ENCODE measurements at regions not wholly inside any gene's neighbourhood (a gene's known extent, or its start where the extent isn't known, plus 50 kb on each side); places are given as distances from the start of the nearest gene placed in this dataset.
A peak's percentile ranks its signal among the peaks of the same experiment; 100 is the strongest.
"Not testable (repeated sequence)": the region's sequence is repeated elsewhere in the genome, so short reads cannot be mapped to it uniquely, and the experiment has no call there.

DNA sequence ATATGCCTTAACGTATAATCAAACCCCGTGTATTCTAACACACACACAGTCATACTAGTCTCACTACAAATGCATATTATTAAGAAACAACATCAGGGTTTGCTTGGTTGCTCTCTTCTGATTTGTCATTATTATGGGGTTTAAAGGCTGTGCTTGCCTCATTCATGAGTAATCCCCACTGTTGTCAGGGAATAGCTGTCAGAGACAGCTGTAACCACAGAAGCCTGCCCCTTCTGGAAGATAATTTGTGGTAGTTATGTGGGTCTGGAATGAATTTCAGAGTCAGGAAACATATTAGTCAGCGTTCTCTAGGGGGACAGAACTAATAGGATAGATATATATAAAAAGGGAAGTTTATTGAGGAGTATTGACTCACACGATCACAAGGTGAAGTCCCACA is 456.9 kb upstream of the TMEM132C start:
- H3K4me3 Mint-ChIP-seq (ENCODE audit: unreplicated experiment) = no peak overlapping the region
- H3K4me1 Mint-ChIP-seq (ENCODE audit: unreplicated experiment) = peaks cover 30% of the 10 kb centered on the region
- TF ChIP-seq, protein P1, sequence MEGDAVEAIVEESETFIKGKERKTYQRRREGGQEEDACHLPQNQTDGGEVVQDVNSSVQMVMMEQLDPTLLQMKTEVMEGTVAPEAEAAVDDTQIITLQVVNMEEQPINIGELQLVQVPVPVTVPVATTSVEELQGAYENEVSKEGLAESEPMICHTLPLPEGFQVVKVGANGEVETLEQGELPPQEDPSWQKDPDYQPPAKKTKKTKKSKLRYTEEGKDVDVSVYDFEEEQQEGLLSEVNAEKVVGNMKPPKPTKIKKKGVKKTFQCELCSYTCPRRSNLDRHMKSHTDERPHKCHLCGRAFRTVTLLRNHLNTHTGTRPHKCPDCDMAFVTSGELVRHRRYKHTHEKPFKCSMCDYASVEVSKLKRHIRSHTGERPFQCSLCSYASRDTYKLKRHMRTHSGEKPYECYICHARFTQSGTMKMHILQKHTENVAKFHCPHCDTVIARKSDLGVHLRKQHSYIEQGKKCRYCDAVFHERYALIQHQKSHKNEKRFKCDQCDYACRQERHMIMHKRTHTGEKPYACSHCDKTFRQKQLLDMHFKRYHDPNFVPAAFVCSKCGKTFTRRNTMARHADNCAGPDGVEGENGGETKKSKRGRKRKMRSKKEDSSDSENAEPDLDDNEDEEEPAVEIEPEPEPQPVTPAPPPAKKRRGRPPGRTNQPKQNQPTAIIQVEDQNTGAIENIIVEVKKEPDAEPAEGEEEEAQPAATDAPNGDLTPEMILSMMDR (IDR thresholded peaks at IDR 0.05) = peak; percentile 31
- H3K27ac Mint-ChIP-seq (ENCODE audit: unreplicated experiment) = peak overlapping the region; percentile 83
- H3K27me3 Mint-ChIP-seq (ENCODE audit: unreplicated experiment) = peaks cover 7% of the 10 kb centered on the region
- no peaks in the 10 kb centered on the region for H3K9me3 Mint-ChIP-seq (ENCODE audit: unreplicated experiment)
- H3K36me3 Mint-ChIP-seq (ENCODE audit: unreplicated experiment) = no peaks in the 10 kb centered on the region
- no peak for DNase-seq (ENCODE audit: extremely low spot score, unreplicated experiment)

DNA sequence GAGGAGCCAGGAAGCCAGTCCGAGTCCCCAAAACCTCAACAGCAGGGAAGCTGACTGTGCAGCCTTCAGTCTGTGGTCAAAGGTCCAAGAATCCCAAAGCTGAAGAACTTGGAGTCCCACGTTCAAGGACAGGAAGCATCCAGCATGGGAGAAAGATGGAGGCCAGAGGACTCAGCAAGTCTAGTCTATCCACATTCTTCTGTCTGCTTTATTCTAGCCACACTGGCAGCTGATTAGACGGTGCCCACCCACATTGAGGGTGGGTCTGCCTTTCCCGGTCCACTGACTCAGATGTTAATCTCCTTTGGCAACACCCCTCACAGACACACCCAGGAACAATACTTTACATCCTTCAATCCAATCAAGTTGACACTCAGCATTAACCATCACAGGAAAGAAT is 456.5 kb upstream of the TMEM132C start:
- H3K27me3 Mint-ChIP-seq (ENCODE audit: unreplicated experiment); DNase-seq (ENCODE audit: extremely low spot score, unreplicated experiment); H3K4me3 Mint-ChIP-seq (ENCODE audit: unreplicated experiment); H3K9me3 Mint-ChIP-seq (ENCODE audit: unreplicated experiment); H3K36me3 Mint-ChIP-seq (ENCODE audit: unreplicated experiment): not testable (repeated sequence)
- H3K4me1 Mint-ChIP-seq (ENCODE audit: unreplicated experiment) = peaks cover 30% of the 10 kb centered on the region
- H3K27ac Mint-ChIP-seq (ENCODE audit: unreplicated experiment) = peak overlapping the region; percentile 83

DNA sequence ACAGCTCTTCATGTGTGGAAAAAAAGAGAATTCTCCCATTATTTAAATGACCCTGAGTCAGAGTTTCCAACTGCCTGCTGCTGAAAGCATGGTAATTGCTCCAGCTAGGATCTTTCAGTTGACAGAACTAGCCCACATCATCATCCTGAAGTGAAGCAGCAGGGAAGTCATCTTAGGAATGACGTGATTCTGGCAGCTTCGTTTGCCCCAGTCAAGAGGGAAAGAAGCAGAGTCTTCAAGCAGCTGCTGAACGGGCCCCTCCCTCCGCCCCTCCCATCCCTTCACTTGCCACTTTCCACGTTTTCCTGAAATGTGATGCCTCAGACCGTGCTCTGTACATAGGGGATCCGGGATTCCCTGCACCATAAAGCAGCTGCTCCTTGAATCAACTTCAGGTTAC is 455.0 kb upstream of the TMEM132C start:
- Mint-ChIP-seq H3K4me1 (ENCODE audit: unreplicated experiment) (peaks cover 30% of the 10 kb centered on the region), H3K36me3 (ENCODE audit: unreplicated experiment) (no peaks in the 10 kb centered on the region), H3K27ac (ENCODE audit: unreplicated experiment) (peak overlapping the region; percentile 45), H3K27me3 (ENCODE audit: unreplicated experiment) (peaks cover 7% of the 10 kb centered on the region), H3K4me3 (ENCODE audit: unreplicated experiment) (no peak overlapping the region), H3K9me3 (ENCODE audit: unreplicated experiment) (no peaks in the 10 kb centered on the region)
- TF ChIP-seq, protein P1 (IDR thresholded peaks at IDR 0.05) = no peak
- no peak for DNase-seq (ENCODE audit: extremely low spot score, unreplicated experiment)

DNA sequence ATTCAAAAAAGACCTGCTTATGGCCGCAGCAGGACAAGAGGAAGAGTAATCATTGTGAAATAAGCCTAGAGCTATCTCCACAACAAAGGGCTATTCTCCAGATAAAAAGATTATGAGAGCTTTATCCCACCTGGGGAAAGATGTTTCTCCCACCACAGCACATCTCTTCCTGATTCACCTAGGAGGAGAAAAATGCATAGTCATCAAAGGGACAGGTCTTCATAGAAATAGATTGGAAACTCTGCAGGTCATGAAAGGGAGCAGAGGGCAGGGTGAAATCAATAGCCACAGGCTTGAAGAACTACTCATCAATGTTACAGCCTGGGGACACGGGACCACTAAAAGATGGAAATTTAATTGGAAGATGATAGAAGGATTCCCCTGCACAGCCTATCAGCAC is 453.8 kb upstream of the TMEM132C start:
- peaks cover 30% of the 10 kb centered on the region for H3K4me1 Mint-ChIP-seq (ENCODE audit: unreplicated experiment)
- no peaks in the 10 kb centered on the region for H3K9me3 Mint-ChIP-seq (ENCODE audit: unreplicated experiment)
- TF ChIP-seq, protein P1 (IDR thresholded peaks at IDR 0.05) = no peak
- H3K27ac Mint-ChIP-seq (ENCODE audit: unreplicated experiment) = no peak overlapping the region
- peaks cover 7% of the 10 kb centered on the region for H3K27me3 Mint-ChIP-seq (ENCODE audit: unreplicated experiment)
- no peak overlapping the region for H3K4me3 Mint-ChIP-seq (ENCODE audit: unreplicated experiment)
- DNase-seq (ENCODE audit: extremely low spot score, unreplicated experiment) = no peak
- no peaks in the 10 kb centered on the region for H3K36me3 Mint-ChIP-seq (ENCODE audit: unreplicated experiment)

DNA sequence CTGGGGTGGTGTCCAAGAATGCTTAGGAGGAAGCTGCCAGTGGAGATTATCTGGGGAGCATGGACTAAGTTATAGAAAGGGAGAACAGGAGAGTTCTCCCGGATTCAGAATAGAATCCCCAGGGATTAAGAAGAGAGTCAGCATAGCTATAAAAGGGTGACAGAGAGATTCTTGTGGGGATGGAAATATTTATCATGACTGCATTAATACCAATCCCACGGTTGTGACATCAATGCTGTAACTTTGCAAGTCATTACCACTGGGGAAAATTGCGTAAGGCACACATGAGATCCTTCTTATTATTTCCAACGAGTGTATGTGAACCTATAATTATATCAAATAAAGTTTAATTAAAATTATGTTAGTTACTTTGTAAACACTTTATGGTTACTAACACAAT is 447.9 kb upstream of the TMEM132C start:
- H3K27me3 Mint-ChIP-seq (ENCODE audit: unreplicated experiment) = peaks cover 8% of the 10 kb centered on the region
- H3K36me3 Mint-ChIP-seq (ENCODE audit: unreplicated experiment) = no peaks in the 10 kb centered on the region
- no peak for DNase-seq (ENCODE audit: extremely low spot score, unreplicated experiment)
- no peak overlapping the region for H3K27ac Mint-ChIP-seq (ENCODE audit: unreplicated experiment)
- H3K4me3 Mint-ChIP-seq (ENCODE audit: unreplicated experiment) = no peak overlapping the region
- TF ChIP-seq, protein P1 (IDR thresholded peaks at IDR 0.05) = no peak
- peaks cover 2% of the 10 kb centered on the region for H3K4me1 Mint-ChIP-seq (ENCODE audit: unreplicated experiment)
- H3K9me3 Mint-ChIP-seq (ENCODE audit: unreplicated experiment) = no peaks in the 10 kb centered on the region

DNA sequence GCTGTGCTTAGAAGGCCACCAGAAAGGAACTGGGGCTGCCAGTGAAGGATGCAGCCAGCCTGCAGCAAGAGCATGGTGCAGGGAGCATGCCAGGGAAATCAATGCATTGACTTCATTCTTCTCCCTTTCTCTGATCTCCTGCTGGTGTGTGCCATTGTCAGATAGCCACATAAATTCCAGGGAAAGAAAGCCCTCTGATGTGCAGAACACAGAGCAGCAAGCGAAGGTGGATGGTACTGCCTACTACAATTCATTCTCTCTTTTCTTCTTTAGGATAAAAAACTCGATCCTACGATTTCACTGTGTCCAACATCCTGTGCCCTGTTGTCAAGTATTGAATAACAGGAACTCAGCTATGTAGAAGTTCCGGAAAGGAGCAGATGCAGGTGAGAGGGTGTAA is 446.7 kb upstream of the TMEM132C start:
- H3K4me3 Mint-ChIP-seq (ENCODE audit: unreplicated experiment) = no peak overlapping the region
- no peaks in the 10 kb centered on the region for H3K36me3 Mint-ChIP-seq (ENCODE audit: unreplicated experiment)
- peaks cover 2% of the 10 kb centered on the region for H3K4me1 Mint-ChIP-seq (ENCODE audit: unreplicated experiment)
- TF ChIP-seq, protein P1 (IDR thresholded peaks at IDR 0.05) = no peak
- no peak overlapping the region for H3K27ac Mint-ChIP-seq (ENCODE audit: unreplicated experiment)
- peaks cover 13% of the 10 kb centered on the region for H3K27me3 Mint-ChIP-seq (ENCODE audit: unreplicated experiment)
- no peaks in the 10 kb centered on the region for H3K9me3 Mint-ChIP-seq (ENCODE audit: unreplicated experiment)
- no peak for DNase-seq (ENCODE audit: extremely low spot score, unreplicated experiment)

Data from osteocyte (in vitro differentiated cells).